SK-N-SH treated with all-trans-retinoic acid at 6 μM for 48 hours (cell line): ENCODE measurements at regions not wholly inside any gene's neighbourhood (a gene's known extent, or its start where the extent isn't known, plus 50 kb on each side); places are given as distances from the start of the nearest gene placed in this dataset.

Experiments
- ARNTL ChIP-seq: fragments of 450-650 bp; formaldehyde crosslinking; IDR thresholded peaks from 2 replicates; pipeline ENCODE4 v1.5.0; 2020; ENCODE audit warnings: low read depth, mild to moderate bottlenecking, moderate library complexity, borderline replicate concordance
- BACH2 ChIP-seq: fragments of 250-450 bp; sonication (Bioruptor Pico); IDR thresholded peaks from 2 replicates; pipeline ENCODE4 v1.9.0; 2021; ENCODE audit warnings: mild to moderate bottlenecking, borderline replicate concordance
- CREB5 ChIP-seq: fragments of 250-450 bp; sonication (Bioruptor Pico); IDR thresholded peaks from 2 replicates; pipeline ENCODE4 v1.5.1; 2020; ENCODE audit warnings: low read depth, mild to moderate bottlenecking, moderate library complexity
- ESRRG ChIP-seq: fragments of 250-450 bp; sonication (Bioruptor Pico); IDR thresholded peaks from 2 replicates; pipeline ENCODE4 v1.6.1; 2021; ENCODE audit warnings: mild to moderate bottlenecking
- PPARA ChIP-seq: fragments of 250-450 bp; sonication (Bioruptor Pico); IDR thresholded peaks from 2 replicates; pipeline ENCODE4 v1.5.0; 2020; ENCODE audit warnings: mild to moderate bottlenecking, borderline replicate concordance
- SNAI2 ChIP-seq: fragments of 250-450 bp; sonication (Bioruptor Pico); IDR thresholded peaks from 2 replicates; pipeline ENCODE4 v1.5.0; 2020; ENCODE audit warnings: mild to moderate bottlenecking, moderate library complexity
- TOX ChIP-seq: fragments of 250-450 bp; sonication (Bioruptor Pico); IDR thresholded peaks from 2 replicates; pipeline ENCODE4 v1.8.0; 2021; ENCODE audit warnings: mild to moderate bottlenecking, moderate library complexity, borderline replicate concordance
- ZFP30 ChIP-seq: fragments of 450-650 bp; formaldehyde crosslinking; IDR thresholded peaks from 2 replicates; pipeline ENCODE4 v1.5.0; 2022; ENCODE audit warnings: mild to moderate bottlenecking, moderate library complexity
- TF ChIP-seq, protein P1 (sequence below): fragments of 250-450 bp; sonication (Bioruptor Pico); IDR thresholded peaks from 2 replicates; pipeline ENCODE4 v1.8.0; 2020; ENCODE audit warnings: mild to moderate bottlenecking, moderate library complexity, borderline replicate concordance
- TF ChIP-seq, protein P2 (sequence below): fragments of 250-450 bp; sonication (Bioruptor Pico); IDR thresholded peaks from 2 replicates; pipeline ENCODE4 v1.8.0; 2021; ENCODE audit warnings: low read depth, mild to moderate bottlenecking, moderate library complexity, borderline replicate concordance

DNA sequence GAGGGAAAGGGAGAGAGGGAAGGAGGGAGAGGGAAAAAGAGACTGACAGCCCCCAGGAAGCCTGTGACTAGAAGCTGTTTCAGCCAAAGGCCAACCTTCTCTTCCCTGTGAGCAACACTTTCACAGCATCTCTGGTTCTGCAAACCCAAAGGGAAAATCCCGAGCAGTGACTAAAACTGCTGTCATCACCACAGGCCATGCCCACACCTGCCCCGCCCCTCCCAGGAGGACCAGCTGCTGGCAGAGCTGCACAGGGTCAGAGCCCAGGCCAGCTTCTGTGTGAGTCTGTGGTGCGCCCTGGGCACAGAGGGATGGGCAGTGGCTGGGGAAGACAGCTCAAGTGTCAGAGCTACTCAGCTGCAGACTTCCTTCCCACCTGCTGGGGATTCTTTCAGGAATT lies 64.9 kb upstream of the OTOS start:
- TF ChIP-seq SNAI2 (CRISPR knock-in tag) (no peak), ZFP30 (no peak), CREB5 (CRISPR knock-in tag) (no peak), TOX (no peak), ARNTL (CRISPR knock-in tag) (no peak), PPARA (no peak), ESRRG (CRISPR knock-in tag) (no peak), BACH2 (no peak)
- TF ChIP-seq, protein P1, sequence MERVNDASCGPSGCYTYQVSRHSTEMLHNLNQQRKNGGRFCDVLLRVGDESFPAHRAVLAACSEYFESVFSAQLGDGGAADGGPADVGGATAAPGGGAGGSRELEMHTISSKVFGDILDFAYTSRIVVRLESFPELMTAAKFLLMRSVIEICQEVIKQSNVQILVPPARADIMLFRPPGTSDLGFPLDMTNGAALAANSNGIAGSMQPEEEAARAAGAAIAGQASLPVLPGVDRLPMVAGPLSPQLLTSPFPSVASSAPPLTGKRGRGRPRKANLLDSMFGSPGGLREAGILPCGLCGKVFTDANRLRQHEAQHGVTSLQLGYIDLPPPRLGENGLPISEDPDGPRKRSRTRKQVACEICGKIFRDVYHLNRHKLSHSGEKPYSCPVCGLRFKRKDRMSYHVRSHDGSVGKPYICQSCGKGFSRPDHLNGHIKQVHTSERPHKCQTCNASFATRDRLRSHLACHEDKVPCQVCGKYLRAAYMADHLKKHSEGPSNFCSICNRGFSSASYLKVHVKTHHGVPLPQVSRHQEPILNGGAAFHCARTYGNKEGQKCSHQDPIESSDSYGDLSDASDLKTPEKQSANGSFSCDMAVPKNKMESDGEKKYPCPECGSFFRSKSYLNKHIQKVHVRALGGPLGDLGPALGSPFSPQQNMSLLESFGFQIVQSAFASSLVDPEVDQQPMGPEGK (CRISPR knock-in tag) = no peak
- TF ChIP-seq, protein P2, sequence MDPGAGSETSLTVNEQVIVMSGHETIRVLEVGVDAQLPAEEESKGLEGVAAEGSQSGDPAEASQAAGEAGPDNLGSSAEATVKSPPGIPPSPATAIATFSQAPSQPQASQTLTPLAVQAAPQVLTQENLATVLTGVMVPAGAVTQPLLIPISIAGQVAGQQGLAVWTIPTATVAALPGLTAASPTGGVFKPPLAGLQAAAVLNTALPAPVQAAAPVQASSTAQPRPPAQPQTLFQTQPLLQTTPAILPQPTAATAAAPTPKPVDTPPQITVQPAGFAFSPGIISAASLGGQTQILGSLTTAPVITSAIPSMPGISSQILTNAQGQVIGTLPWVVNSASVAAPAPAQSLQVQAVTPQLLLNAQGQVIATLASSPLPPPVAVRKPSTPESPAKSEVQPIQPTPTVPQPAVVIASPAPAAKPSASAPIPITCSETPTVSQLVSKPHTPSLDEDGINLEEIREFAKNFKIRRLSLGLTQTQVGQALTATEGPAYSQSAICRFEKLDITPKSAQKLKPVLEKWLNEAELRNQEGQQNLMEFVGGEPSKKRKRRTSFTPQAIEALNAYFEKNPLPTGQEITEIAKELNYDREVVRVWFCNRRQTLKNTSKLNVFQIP (CRISPR knock-in tag) = no peak
